GM18498 (cell line): ENCODE measurements at regions not wholly inside any gene's neighbourhood (a gene's known extent, or its start where the extent isn't known, plus 50 kb on each side); places are given as distances from the start of the nearest gene placed in this dataset.

Source experiments
- ATAC-seq: cut with Tn5 transposase; IDR thresholded peaks from one replicate; pipeline ENCODE4 v1.9.1; 2021; ENCODE audit warnings: mild to moderate bottlenecking, moderate library complexity; ENCODE audit not compliant: unreplicated experiment

- no peak for ATAC-seq
Observed at GRCh38 chr5:10077791-10078545, 171.7 kb downstream of the ATPSCKMT start.

GRCh38 chr5:10073441-10074104, 176.1 kb downstream of the ATPSCKMT start:
- ATAC-seq: no peak

GRCh38 chr5:10069637-10070313, 179.9 kb downstream of the ATPSCKMT start:
- ATAC-seq: no peak

GRCh38 chr5:10065428-10066000, 184.2 kb downstream of the ATPSCKMT start:
- ATAC-seq: no peak

- no peak for ATAC-seq
Observed at GRCh38 chr5:10064546-10065195, 185.0 kb downstream of the ATPSCKMT start.

GRCh38 chr5:10063997-10064396, 185.7 kb downstream of the ATPSCKMT start:
- ATAC-seq: no peak

GRCh38 chr5:10059980-10060379, 189.7 kb downstream of the ATPSCKMT start:
- ATAC-seq: no peak

- no peak for ATAC-seq
Observed at GRCh38 chr5:10059556-10059955, 190.1 kb downstream of the ATPSCKMT start.

- ATAC-seq: no peak
Observed at GRCh38 chr5:10057356-10057755, 192.3 kb downstream of the ATPSCKMT start.

- no peak for ATAC-seq
Observed at GRCh38 chr5:10056228-10056760, 193.4 kb downstream of the ATPSCKMT start.

GRCh38 chr5:10049858-10050455, 199.7 kb downstream of the ATPSCKMT start:
- ATAC-seq: no peak

GRCh38 chr5:10046676-10047075, 203.0 kb downstream of the ATPSCKMT start:
- no peak for ATAC-seq

GRCh38 chr5:10045376-10045775, 204.3 kb downstream of the ATPSCKMT start:
- ATAC-seq: no peak

GRCh38 chr5:10036136-10036815, 213.4 kb downstream of the ATPSCKMT start:
- ATAC-seq: no peak

GRCh38 chr5:10034001-10034400, 215.7 kb downstream of the ATPSCKMT start:
- no peak for ATAC-seq

- ATAC-seq: no peak
Observed at GRCh38 chr5:10031817-10032216, 217.9 kb downstream of the ATPSCKMT start.

- ATAC-seq: no peak
Observed at GRCh38 chr5:10030219-10030831, 219.4 kb downstream of the ATPSCKMT start.

- no peak for ATAC-seq
Observed at GRCh38 chr5:10023494-10023893, 226.2 kb downstream of the ATPSCKMT start.

GRCh38 chr5:10021248-10021647, 228.4 kb downstream of the ATPSCKMT start:
- ATAC-seq: no peak
